ENCODE measurements at regions not wholly inside any gene's neighbourhood (a gene's known extent, or its start where the extent isn't known, plus 50 kb on each side); places are given as distances from the start of the nearest gene placed in this dataset.

DNA sequence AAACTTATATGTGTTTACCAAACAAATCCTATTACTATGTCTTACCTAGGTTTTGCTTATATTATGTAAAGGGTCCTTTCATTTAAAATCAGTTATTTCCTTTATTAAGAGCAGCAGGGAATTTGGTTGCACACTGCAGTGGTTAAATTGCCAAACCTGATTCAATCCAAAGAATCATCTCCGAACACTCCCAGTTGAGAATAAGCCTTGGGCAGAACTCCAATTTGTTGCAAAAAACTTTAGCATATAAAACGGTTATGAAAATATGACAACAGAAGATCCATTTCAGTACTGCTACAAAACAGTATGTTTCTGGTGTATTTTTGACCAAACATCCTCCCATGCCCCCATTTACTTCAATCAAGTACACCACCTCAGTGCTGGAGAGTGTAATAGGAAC is 587.0 kb upstream of the GRAMD2B start:
- H3K27me3 ChIP-seq (ENCODE audit: insufficient read depth, low read length): no peaks in the 10 kb centered on the region
- H2BK12ac ChIP-seq (ENCODE audit: low read length): no peak overlapping the region
- no CpG with 5 or more reads among the region's 2 CpGs for WGBS (ENCODE audit: extremely low coverage, insufficient coverage, insufficient read length)

DNA sequence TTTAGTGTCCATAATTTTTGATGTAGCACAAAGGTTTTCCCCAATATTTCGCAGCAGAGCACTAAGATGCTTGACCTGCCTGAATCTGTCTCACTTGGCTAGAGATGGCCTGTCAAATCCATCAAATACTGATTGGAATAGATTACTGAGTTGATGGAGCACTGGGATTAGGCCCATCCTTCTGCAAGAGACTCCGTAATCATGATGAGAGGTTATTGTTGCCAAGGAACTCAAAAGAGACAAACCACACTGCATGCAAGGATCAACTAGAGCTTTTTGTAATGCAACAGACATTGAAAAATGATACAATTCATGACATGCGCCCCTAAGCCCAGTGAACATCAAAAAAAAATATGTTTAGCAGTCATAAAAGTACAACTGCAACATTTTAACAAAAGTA is 585.3 kb upstream of the GRAMD2B start:
- no CpG with 5 or more reads among the region's 3 CpGs for WGBS (ENCODE audit: extremely low coverage, insufficient coverage, insufficient read length)
- Histone ChIP-seq H3K36me3 (ENCODE audit: control insufficient read depth in 1 of 2, insufficient read depth in 2 of 2, low read length in 2 of 2) (no peaks in the 10 kb centered on the region), H3K79me2 (ENCODE audit: control insufficient read depth, insufficient read depth, low read length, poor library complexity) (no peaks in the 10 kb centered on the region), H3K9me3 (ENCODE audit: insufficient read depth, low read depth, low read length) (no peaks in the 10 kb centered on the region), H3K79me1 (ENCODE audit: low read length) (no peaks in the 10 kb centered on the region), H3K9ac (ENCODE audit: low read length) (no peak overlapping the region), H2BK120ac (ENCODE audit: insufficient read depth, low read length, poor library complexity) (no peak overlapping the region), H3K27me3 (ENCODE audit: insufficient read depth, low read length) (no peaks in the 10 kb centered on the region), H4K91ac (ENCODE audit: low read depth, low read length) (no peak overlapping the region), H3K18ac (ENCODE audit: low read length) (no peak overlapping the region), H3K14ac (ENCODE audit: low read length) (no peak overlapping the region), H2BK12ac (ENCODE audit: low read length) (no peak overlapping the region), H3K4ac (ENCODE audit: low read depth, low read length) (no peak overlapping the region), H3K27ac (ENCODE audit: low read depth, low read length) (no peak overlapping the region), H4K8ac (ENCODE audit: low read depth, low read length) (no peak overlapping the region), H2AFZ (ENCODE audit: insufficient read depth, low read length, poor library complexity) (no peak overlapping the region), H3K4me2 (ENCODE audit: low read length) (no peak overlapping the region), H4K12ac (ENCODE audit: low read depth, low read length) (no peak overlapping the region), H3K4me1 (ENCODE audit: control insufficient read depth in 1 of 2, insufficient read depth in 2 of 2, low read length in 2 of 2) (peaks cover 2 to 4% of the 10 kb centered on the region in 2 experiments), H3K4me3 (ENCODE audit: low read depth, low read length) (no peak overlapping the region), H2AK5ac (ENCODE audit: low read length) (no peak overlapping the region), H3K23ac (ENCODE audit: low read length) (no peak overlapping the region), H2BK5ac (ENCODE audit: low read depth, low read length, poor library complexity) (no peak overlapping the region)
- no peak for DNase-seq

More for the DNA sequence above, 587.0 kb upstream of the GRAMD2B start:
- Histone ChIP-seq H3K79me1 (ENCODE audit: low read length) (no peaks in the 10 kb centered on the region), H2AFZ (ENCODE audit: insufficient read depth, low read length, poor library complexity) (no peak overlapping the region), H3K4ac (ENCODE audit: low read depth, low read length) (no peak overlapping the region), H3K4me2 (ENCODE audit: low read length) (no peak overlapping the region), H2AK5ac (ENCODE audit: low read length) (no peak overlapping the region), H3K9me3 (ENCODE audit: insufficient read depth, low read depth, low read length) (no peaks in the 10 kb centered on the region), H4K12ac (ENCODE audit: low read depth, low read length) (no peak overlapping the region), H3K4me3 (ENCODE audit: low read depth, low read length) (no peak overlapping the region), H4K91ac (ENCODE audit: low read depth, low read length) (no peak overlapping the region), H3K18ac (ENCODE audit: low read length) (no peak overlapping the region), H2BK120ac (ENCODE audit: insufficient read depth, low read length, poor library complexity) (no peak overlapping the region), H3K23ac (ENCODE audit: low read length) (no peak overlapping the region), H3K9ac (ENCODE audit: low read length) (no peak overlapping the region), H3K79me2 (ENCODE audit: control insufficient read depth, insufficient read depth, low read length, poor library complexity) (no peaks in the 10 kb centered on the region), H3K4me1 (ENCODE audit: control insufficient read depth in 1 of 2, insufficient read depth in 2 of 2, low read length in 2 of 2) (peaks cover 2 to 4% of the 10 kb centered on the region in 2 experiments), H3K36me3 (ENCODE audit: control insufficient read depth in 1 of 2, insufficient read depth in 2 of 2, low read length in 2 of 2) (no peaks in the 10 kb centered on the region), H4K8ac (ENCODE audit: low read depth, low read length) (no peak overlapping the region), H3K27ac (ENCODE audit: low read depth, low read length) (no peak overlapping the region), H3K14ac (ENCODE audit: low read length) (no peak overlapping the region), H2BK5ac (ENCODE audit: low read depth, low read length, poor library complexity) (no peak overlapping the region)
- no peak for DNase-seq

DNA sequence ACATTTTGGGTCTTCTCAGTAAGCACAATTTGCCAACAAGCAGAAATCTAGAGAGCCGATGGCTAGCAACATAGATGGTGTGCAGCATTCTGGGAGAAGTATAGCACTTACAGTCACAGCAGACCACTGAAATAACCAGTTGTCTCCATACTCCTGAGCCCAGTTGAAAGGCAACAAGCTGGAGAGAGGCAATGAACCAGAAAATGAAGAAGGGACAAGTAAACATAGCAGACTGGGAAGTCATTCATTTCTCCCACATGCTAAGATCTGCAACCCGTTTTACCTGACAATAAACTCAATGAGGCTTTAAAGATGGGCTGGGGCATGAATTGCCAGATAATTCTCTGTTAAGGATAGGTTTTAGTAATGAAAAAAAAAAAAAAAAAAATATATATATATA is 575.6 kb upstream of the GRAMD2B start:
- no CpG with 5 or more reads among the region's 2 CpGs for WGBS (ENCODE audit: extremely low coverage, insufficient coverage, insufficient read length)
- no peak for DNase-seq
- no peak overlapping the region for H4K8ac ChIP-seq (ENCODE audit: low read depth, low read length)
- H2AK5ac ChIP-seq (ENCODE audit: low read length): no peak overlapping the region
- H3K4me1 ChIP-seq (ENCODE audit: control insufficient read depth in 1 of 2, insufficient read depth in 2 of 2, low read length in 2 of 2): no peaks in the 10 kb centered on the region
- H4K12ac ChIP-seq (ENCODE audit: low read depth, low read length): no peak overlapping the region
- H4K91ac ChIP-seq (ENCODE audit: low read depth, low read length): no peak overlapping the region
- no peak overlapping the region for H3K27ac ChIP-seq (ENCODE audit: low read depth, low read length)
- H3K79me2 ChIP-seq (ENCODE audit: control insufficient read depth, insufficient read depth, low read length, poor library complexity): no peaks in the 10 kb centered on the region
- H3K4me3 ChIP-seq (ENCODE audit: low read depth, low read length): no peak overlapping the region
- no peaks in the 10 kb centered on the region for H3K27me3 ChIP-seq (ENCODE audit: insufficient read depth, low read length)
- H2BK5ac ChIP-seq (ENCODE audit: low read depth, low read length, poor library complexity): no peak overlapping the region
- no peaks in the 10 kb centered on the region for H3K36me3 ChIP-seq (ENCODE audit: control insufficient read depth in 1 of 2, insufficient read depth in 2 of 2, low read length in 2 of 2)
- no peak overlapping the region for H3K14ac ChIP-seq (ENCODE audit: low read length)
- H3K4me2 ChIP-seq (ENCODE audit: low read length): no peak overlapping the region
- H2BK12ac ChIP-seq (ENCODE audit: low read length): no peak overlapping the region
- H2AFZ ChIP-seq (ENCODE audit: insufficient read depth, low read length, poor library complexity): no peak overlapping the region
- H3K18ac ChIP-seq (ENCODE audit: low read length): no peak overlapping the region
- no peaks in the 10 kb centered on the region for H3K79me1 ChIP-seq (ENCODE audit: low read length)
- H3K23ac ChIP-seq (ENCODE audit: low read length): no peak overlapping the region
- H2BK120ac ChIP-seq (ENCODE audit: insufficient read depth, low read length, poor library complexity): no peak overlapping the region
- H3K9me3 ChIP-seq (ENCODE audit: insufficient read depth, low read depth, low read length): no peaks in the 10 kb centered on the region
- no peak overlapping the region for H3K4ac ChIP-seq (ENCODE audit: low read depth, low read length)
- no peak overlapping the region for H3K9ac ChIP-seq (ENCODE audit: low read length)

DNA sequence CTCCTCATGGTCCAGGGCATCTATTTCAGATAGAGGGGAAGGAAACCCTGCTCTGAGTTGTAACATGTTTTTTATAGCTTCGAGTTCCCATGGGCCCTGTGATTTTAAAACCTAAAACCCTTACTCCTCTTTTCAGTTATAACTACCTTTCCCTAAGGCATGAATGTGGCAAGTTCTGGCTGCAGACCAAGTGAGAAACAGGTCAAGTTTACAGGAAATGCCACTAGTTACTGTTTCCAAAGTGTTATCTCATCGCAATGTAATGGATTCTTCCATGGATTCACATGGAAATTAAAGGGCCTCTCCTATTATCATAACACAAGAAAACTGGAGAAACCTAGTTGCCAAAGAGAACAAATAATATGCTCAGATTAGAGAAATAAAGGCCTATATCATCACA is 574.5 kb upstream of the GRAMD2B start:
- H3K4me1 ChIP-seq (ENCODE audit: control insufficient read depth in 1 of 2, insufficient read depth in 2 of 2, low read length in 2 of 2): no peaks in the 10 kb centered on the region
- no peak overlapping the region for H3K9ac ChIP-seq (ENCODE audit: low read length)
- H4K8ac ChIP-seq (ENCODE audit: low read depth, low read length): no peak overlapping the region
- no peak overlapping the region for H3K4me2 ChIP-seq (ENCODE audit: low read length)
- H2AFZ ChIP-seq (ENCODE audit: insufficient read depth, low read length, poor library complexity): no peak overlapping the region
- DNase-seq: no peak
- no peak overlapping the region for H3K23ac ChIP-seq (ENCODE audit: low read length)
- no peaks in the 10 kb centered on the region for H3K79me1 ChIP-seq (ENCODE audit: low read length)
- H3K27me3 ChIP-seq (ENCODE audit: insufficient read depth, low read length): no peaks in the 10 kb centered on the region
- no peak overlapping the region for H3K4ac ChIP-seq (ENCODE audit: low read depth, low read length)
- no peak overlapping the region for H4K12ac ChIP-seq (ENCODE audit: low read depth, low read length)
- H3K4me3 ChIP-seq (ENCODE audit: low read depth, low read length): no peak overlapping the region
- H3K14ac ChIP-seq (ENCODE audit: low read length): no peak overlapping the region
- no peaks in the 10 kb centered on the region for H3K36me3 ChIP-seq (ENCODE audit: control insufficient read depth in 1 of 2, insufficient read depth in 2 of 2, low read length in 2 of 2)
- H2AK5ac ChIP-seq (ENCODE audit: low read length): no peak overlapping the region
- no peaks in the 10 kb centered on the region for H3K79me2 ChIP-seq (ENCODE audit: control insufficient read depth, insufficient read depth, low read length, poor library complexity)
- H3K27ac ChIP-seq (ENCODE audit: low read depth, low read length): no peak overlapping the region
- H2BK5ac ChIP-seq (ENCODE audit: low read depth, low read length, poor library complexity): no peak overlapping the region
- WGBS (ENCODE audit: extremely low coverage, insufficient coverage, insufficient read length): no CpG with 5 or more reads among the region's 2 CpGs
- no peak overlapping the region for H3K18ac ChIP-seq (ENCODE audit: low read length)
- H2BK120ac ChIP-seq (ENCODE audit: insufficient read depth, low read length, poor library complexity): no peak overlapping the region
- no peak overlapping the region for H2BK12ac ChIP-seq (ENCODE audit: low read length)
- no peaks in the 10 kb centered on the region for H3K9me3 ChIP-seq (ENCODE audit: insufficient read depth, low read depth, low read length)
- H4K91ac ChIP-seq (ENCODE audit: low read depth, low read length): no peak overlapping the region
